CD4-positive, alpha-beta T cell treated with Interleukin-4 for 1 hour (primary cell): ENCODE measurements at regions not wholly inside any gene's neighbourhood (a gene's known extent, or its start where the extent isn't known, plus 50 kb on each side); places are given as distances from the start of the nearest gene placed in this dataset.
"Not testable (repeated sequence)": the region's sequence is repeated elsewhere in the genome, so short reads cannot be mapped to it uniquely, and the experiment has no call there.

ENCODE experiments used
- DNase-seq, 2 donors: peaks; one replicate each; pipeline ENCODE4 v3.0.0-alpha.2; 2020 to 2022

GRCh38 chr2:87695596-87696323 lies 52.1 kb upstream of the PLGLB2 start:
- not testable (repeated sequence) for DNase-seq
